GM21526 (cell line): ENCODE measurements at regions not wholly inside any gene's neighbourhood (a gene's known extent, or its start where the extent isn't known, plus 50 kb on each side); places are given as distances from the start of the nearest gene placed in this dataset.
"Not testable (repeated sequence)": the region's sequence is repeated elsewhere in the genome, so short reads cannot be mapped to it uniquely, and the experiment has no call there.

Source experiments
- ATAC-seq: cut with Tn5 transposase; IDR thresholded peaks from one replicate; pipeline ENCODE4 v1.9.1; 2021; ENCODE audit warnings: moderate library complexity; ENCODE audit not compliant: unreplicated experiment, low FRiP score

DNA sequence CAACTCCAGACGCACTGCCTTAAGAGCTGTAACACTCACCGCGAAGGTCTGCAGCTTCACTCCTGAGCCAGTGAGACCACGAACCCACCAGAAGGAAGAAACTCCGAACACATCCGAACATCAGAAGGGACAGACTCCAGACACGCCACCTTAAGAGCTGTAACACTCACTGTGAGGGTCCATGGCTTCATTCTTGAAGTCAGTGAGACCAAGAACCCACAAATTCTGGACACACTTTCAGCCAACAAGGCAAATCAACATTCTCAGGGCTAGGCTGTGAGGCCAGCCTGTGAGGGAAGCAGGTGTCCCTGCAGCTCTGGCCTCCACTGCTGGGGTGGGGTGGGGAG, 275.3 kb downstream of the ADGRD1 start:
- not testable (repeated sequence) for ATAC-seq

DNA sequence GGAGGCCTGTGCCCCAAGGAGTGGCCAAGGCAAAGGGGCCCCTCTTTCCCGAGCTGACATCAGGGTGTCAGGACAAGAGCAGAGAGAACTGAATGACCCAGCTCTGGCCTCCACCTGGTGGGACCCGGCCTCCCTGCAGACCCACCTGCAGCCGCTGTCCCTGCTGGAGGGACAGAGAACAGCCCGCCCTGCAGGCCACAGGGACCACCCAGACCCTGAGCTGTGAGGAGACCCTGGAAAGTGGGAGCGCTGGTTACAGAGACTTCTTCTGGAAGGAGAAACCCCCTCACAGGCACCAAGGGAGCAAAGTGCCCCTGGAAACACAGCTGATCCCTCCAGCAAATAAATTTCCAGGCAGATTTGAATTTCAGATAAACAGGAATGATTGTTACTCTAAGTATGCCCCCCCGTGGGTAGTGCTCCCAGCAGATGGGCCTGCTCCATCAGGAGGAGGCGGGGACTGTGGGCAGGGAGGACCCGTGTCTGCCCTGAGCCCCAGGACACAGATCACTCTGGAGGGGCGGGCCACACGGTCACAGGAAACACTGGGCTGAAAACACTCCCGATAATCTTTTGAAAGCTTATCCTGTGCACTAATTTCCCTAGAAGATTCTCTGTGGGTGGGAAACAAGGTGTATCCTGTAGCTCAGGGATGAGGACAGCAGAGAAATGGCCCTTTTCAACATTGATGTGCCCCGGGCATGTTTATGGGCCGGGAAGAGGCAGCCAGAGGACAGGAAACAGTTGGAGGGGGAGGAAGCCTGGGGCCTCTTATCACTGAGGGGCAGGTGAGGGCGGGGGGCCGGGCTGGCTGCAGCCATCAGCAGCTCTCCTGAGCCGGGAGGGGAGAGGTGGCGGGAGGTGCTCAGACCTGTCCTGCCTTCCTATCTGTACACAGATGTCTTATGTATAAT, 276.0 kb downstream of the ADGRD1 start:
- ATAC-seq: no peak

DNA sequence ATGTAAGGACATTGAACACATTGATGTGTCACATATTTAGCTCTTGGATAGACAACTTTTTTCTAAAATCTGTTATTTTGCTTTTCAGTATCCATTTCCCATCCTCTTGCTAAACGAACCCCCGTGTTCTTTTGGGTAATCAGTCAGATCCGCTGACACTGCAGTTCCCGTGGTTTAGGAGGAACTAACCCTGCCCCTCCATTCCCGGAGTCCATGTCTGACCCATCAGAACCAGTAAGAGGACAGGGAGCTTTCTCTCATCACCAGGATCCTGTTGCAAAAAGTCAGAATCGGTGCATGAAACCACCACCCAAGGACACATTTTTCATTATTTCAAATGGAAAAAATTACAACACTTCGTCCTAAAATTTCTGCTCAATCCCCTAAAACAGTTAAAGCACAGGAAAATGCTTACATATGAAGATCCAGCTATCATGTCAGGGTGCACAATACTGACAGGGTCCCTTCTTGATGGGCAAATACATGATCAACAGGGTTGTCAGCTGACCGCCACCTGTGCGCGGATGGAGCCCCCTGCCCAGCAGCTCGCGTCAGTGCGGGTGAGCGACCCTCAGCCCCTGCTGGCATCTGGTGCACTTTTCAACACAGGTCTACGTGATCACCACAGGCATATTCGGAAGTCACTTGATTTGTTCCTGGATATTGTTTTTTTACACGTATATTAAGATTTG, 276.8 kb downstream of the ADGRD1 start:
- no peak for ATAC-seq

DNA sequence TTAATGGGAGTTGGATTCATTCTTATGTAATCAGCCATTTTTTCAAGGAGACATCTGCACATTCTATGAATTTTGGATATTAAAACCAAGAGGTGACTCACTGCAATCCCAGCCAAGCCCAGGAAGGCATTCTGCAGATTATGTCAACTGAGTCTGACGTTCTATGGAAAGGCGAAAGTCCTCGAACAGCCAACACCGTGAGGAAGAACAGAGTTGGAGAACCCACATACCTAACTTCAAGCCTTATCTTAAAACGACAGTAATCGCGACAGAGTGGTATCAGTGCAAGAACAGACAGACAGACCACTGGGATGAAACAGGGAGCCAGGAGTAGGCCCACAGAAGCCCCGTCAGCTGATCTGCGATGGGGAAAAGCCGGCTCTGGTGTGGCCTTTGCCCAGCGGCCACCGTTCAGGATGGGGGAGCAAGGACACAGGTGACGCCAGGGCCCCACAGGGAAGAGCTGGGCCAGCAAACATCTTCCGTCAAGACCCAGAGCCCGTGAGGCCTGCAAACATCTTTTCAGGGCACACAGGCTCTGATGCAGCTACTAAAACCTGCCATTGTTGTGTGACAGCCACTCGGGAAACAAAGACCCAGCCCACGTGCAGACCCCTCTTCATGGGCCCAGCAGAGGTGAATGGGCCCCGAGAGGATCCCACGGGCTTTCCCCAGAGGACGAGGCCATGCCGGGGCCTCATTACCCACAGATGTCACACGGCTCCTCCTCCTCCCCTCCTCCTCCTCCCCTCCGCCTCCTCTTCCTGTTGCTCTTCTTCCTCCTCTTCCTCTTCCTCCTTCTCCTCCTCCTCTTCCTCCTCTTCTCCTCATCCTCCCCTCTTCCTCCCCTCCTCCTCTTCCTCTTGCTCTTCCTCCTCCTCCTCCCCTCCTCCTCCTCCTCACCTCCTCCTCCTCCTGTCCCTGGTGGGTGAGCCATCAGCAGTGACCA, 277.6 kb downstream of the ADGRD1 start:
- ATAC-seq: no peak

DNA sequence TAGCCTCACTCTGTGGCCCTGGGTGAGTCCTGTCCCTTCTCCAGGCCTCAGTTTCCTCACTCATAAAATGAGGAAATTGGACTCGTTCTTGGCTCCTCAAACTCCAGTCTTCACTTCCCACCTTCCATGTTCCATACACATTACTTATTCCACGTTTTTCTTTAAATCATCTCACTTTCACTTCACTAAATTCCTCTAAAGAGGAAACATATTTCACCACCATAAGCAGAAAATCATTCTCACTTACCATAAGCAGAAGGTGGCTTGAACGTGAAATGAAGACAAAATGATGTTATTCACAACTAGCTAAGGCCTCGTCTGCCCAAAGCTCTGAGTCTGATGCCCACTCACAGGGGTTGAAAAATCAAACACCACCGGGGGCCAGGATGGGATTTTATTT, 278.3 kb downstream of the ADGRD1 start:
- no peak for ATAC-seq

DNA sequence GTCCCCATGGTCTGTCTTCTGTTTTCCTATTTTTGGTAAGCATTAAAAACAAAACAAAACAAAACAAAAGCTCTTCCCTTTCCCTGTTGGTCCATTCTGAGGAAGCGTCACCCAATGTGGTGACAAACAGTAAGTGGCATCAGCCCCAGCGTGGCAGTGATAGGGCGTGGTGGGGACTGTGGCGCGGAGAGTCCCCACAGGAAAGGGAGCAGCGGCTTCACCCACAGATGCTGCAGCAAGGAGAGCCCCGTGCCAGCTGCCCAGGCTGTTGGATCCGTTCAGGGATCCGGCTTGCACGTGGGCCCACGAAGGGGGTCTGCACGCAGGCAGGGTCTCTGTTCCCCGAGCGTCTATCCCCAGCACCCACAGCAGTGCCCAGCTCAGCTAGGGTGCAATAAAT, 279.2 kb downstream of the ADGRD1 start:
- ATAC-seq: not testable (repeated sequence)

DNA sequence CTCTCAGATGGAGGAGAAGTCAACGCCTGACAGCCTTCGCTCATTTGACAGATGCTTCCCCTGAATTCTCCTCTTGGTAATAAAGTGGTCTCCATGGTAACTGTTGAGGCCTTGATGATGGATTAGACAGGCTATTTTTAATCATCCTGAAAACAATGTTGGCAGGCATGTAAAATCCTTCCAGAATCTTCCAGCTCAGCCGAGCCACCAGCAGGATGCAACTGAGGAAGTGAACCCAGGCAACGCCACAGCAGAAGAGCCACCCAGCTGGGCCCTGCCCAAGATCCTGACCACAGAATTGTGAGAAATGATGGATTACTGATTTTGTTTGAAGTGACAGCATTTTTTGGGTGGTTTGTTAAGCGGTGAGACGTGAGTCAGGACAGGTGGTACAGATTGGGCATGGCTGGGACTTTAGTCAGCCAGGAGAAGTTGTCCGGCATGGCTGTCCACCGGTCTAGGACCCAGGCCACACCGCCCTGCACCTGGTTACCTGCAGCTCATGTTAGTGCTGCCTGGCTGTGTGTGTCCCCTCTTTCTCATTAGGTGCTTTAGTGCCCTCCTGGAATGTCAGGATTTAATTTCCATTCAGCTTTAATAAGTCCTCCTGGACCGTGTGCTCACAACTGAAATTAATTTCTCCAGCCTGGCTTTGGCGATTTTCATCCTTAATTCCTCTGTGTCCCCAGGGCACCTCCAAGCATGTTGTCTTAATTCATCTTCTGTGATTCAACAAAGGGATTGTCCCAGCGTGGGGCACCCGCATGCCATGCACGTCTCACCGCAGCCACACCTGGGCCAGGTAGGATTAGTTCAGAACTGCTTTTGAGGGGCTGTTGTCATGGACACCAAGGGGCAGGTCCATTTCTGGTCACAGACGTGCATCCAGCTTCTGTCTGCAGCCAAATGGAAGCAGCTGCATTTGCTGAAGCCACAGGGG, 280.4 kb downstream of the ADGRD1 start:
- ATAC-seq: not testable (repeated sequence)

DNA sequence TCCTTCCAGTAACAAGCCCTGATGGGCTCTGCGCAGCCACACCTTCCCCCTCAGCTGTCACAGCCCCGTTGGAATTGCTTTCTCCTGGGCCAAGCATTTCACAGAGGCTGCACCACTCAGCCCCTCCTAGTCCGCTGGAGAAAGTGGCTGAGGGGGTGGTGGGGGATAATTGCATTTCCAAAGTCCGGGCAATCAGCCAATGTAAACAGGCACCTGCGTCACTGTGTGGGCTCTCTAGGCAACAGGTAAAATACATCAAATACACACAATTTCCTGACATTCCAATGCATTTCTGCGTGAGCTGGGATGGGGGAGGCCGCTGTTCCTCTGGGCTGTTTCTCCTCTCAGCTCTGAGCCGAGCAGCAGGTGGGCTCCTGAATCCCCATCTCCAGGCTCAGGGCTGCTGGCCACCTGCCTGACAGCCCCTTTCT, 281.1 kb downstream of the ADGRD1 start:
- ATAC-seq: not testable (repeated sequence)

DNA sequence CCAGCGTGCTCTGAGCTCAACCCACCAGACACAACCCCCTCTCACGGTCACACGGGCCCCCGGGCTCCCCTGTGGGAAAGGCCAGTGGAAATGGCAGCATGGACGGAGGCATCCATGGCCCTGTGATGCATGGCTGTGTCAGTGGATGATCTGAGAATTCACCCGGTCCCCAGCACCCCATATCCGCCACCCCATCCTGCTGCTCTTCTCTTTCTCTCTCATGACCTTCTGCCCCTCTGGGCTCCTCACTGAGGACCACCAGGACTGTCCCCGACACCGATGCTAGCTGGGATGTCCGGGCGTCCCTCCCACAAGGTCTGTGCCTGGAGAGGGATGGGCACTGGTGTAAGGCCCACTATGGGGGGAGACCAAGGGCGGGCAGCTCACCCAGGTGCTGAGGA, 282.2 kb downstream of the ADGRD1 start:
- ATAC-seq: no peak

DNA sequence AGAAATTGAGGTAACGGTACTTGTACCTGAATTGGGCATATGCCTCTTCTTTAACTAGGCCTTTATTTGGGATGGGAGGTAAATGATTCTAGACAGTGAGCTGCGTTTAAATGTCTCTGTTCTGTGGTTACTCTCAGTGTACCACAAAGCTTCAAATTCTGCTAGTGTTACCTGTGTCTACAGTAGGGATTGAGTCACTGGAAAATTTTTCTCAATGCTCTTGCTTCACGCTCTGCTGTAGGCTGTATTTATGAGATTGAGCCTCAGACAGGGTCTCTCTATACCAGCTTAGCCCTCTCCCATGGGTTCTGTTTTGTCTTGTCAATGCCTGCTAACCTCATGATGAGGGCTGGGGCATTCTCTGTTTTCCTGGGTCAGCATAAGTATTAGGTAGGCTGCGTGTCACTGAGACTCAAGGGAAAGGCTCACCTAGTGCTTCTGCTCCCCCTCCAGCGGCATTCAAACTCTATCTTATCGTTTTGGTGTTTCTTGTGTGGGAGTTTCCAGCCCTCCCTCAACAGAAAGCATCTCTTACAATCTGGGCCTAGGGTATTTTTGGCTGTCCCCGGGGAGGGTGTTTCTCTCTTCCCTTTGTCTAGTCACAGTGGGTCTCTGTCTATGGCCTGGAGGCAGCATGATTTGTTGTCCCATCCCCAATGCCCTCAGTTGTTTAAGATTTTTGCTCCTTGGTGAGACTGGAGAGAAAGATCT, 285.8 kb downstream of the ADGRD1 start:
- peak; percentile 56 for ATAC-seq

DNA sequence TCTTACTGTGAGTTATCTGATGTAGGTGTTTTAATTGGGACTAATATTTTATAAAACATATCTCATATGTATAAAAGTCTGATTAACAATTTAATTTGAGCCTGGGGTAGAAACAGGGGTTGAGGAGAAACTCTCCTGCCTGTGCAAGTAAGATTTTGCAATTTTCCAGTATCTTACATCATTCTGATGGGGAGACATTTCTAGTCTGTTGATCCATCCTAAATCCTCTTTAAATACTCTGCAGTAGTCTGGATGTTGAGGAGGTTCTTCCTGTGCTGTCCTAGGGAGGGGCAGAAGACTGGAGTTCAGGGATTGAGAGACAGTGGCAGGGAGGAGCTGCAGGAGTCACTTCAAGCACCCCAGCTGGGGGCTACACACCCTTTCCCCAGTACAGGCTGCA, 287.8 kb downstream of the ADGRD1 start:
- ATAC-seq: no peak

DNA sequence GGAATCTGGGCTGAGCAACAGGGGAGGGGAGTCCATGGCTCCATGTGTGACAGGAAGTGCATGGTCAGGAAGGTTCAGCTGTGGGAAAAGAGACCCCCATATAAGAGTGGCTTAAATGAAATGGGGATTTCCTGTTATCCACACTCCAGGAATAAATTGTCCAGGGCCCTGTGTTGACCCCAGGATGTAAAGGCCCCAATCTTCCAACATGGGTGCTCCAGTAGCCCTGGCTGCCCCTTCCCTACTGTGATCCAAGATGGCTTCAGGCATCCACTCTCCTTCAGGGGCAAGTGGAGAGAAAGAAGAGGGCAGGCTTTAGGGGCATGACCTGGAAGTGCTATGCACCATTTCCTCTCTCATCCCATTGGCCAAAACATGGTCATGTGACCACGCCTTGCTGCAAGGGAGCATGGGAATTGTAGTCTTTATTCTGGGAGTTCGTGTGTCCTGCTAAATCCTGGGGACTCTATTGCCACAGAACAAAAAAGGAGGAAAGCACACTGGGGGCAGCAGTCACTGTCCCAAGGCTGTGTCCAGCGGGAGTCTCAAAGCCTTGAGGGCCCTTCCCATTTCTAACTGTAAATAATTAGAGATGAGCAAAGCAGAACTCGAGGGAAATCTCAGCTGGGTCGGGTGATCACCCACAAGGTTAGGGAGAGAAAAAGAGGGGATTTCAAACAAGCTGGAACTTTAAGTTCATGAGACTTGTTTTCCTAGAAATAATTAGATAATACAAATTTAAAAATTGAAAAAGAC, 289.2 kb downstream of the ADGRD1 start:
- ATAC-seq: no peak

DNA sequence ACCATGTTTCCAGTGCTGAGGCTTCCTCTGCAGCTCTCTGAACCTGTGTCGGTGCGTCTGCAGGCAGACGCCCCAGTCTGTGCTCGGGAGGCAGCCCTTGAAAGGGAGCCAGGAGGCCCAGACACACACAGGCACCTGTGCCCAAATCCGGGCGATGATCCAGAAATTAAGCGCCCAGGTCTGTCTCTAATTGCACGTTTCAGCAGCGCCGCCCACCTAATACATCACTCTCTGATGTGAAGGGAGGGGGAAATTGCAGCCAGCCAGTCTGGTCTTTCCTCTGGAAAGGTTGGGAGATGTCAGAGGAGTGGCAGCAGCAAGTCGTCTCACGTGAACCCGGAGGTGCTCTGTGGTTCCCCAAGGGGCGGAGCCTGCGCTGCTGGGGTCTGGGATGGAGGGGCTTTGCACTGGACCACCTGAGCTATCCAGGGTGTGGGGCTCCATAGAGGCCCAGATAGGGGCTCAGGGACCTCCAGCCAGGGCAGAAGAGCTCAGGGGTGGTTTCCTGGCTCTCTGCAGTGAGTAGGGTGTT, 290.5 kb downstream of the ADGRD1 start:
- ATAC-seq: not testable (repeated sequence)

DNA sequence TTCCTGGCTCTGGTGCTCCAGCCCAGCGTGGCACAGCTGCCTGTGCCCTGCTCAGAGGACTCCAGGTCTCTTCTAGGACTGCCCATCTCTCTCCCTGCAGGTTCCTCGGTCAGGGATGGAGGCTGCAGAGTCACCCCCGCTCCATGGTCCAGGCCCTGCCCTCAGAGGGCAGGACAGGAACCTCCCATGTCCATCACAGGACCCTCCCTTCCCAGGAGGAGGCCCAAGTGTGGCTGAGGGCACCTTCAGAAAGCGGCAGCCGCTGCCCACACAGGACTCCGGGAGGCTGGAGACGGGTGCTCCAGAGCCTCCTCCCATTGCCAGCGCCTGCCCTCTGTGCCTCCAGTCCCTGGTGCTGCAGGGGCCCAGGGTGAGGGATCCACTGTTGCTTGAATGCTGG, 291.5 kb downstream of the ADGRD1 start:
- ATAC-seq: not testable (repeated sequence)

DNA sequence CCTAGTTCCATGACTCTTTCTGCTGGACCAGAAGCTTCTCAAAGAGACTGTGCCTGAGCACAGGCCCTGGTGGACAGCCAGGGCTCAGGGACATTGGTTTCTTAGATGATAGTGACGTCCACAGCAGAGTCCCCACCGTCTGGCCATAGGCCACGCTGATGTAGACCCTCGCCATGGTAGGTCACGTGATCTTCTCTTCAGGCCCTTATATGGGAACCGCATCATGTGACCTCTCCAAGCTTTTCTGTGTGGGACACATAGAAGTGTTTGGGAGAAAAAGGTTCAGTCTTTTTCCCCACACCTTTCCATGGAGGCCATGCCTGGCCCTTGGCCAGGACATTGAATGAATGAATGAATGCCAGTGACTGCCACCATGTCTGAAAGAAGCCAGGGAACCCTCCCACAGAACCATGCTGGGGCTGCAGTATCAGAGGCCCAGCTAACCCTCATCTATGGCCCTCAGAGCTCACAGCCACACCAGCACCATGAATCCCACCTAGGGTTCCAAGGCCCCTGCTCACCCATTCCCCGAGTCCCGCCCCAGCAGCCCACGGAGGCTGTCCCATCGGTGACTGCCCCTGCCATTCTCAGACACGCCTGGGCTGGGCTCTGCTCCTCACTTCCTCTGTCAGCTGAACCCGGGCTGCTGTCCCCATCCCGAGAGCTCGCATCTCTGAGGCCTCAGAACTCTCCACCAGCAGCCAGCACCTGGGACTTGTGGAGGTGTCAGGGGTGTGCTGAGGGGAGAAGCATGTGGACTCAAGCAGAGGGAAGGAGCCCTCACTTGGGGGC, 292.1 kb downstream of the ADGRD1 start:
- no peak for ATAC-seq

DNA sequence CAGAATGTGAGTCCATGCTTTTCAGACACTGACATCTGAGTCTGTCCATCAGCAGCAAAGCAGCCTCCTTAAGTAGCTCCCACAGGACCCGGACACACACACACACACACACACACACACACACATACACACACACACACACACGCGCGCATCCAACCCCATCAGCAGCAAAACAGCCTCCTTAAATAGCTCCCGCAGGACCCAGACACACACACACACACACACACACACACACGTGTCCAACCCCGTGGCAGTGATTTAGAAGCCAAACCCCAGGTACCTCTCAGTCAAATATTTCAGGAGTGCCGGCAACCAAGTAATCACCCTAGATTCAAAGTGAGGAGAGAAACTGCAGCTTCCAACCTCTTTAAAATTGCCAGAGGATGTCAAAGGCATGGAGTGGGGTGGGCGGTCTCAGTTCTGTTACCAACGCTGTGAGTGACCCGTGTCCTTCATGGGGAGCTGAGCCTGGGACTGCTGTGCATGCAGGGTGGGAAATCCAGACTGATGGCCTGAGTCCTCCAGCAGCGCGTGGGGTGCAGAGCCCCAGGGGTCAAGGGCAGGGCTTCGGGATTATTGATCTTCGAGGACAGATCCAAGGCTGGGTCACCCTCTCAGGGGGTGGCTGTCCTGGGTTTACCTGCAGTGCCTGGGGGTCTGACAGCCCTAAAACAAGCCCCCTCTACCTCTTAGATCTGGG, 293.5 kb downstream of the ADGRD1 start:
- ATAC-seq: not testable (repeated sequence)

DNA sequence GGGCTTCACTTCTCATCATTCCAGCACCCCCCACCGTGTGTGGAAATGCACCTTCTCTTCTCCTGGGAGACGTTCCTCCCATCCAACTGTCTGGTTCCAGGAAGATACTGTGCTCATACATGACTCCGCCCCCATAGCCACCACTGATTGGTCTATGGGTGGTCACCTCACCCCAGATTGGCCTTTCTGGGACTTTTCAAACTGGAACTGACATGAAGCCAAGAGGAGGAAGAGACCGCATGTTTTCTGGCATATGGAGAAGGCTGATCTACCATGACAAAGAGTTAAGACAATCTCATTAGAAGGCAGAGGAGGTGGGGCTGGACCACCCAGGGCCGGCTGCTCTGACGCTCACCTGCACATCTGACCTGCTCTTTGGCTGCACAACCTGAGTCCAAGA, 294.2 kb downstream of the ADGRD1 start:
- ATAC-seq: not testable (repeated sequence)
